Loucy (cell line): ENCODE measurements at regions not wholly inside any gene's neighbourhood (a gene's known extent, or its start where the extent isn't known, plus 50 kb on each side); places are given as distances from the start of the nearest gene placed in this dataset.

Experiments
- H2AFZ ChIP-seq: fragments of 200-600 bp; sonication (generic); 2 replicates; pipeline ENCODE4 v1.6.0; 2016; ENCODE audit warnings: antibody characterized with exemption, mild to moderate bottlenecking, low read length, moderate library complexity
- H3F3A ChIP-seq: fragments of 200-600 bp; 2 replicates; pipeline ENCODE4 v1.6.0; 2016; ENCODE audit warnings: antibody characterized with exemption, low read depth, mild to moderate bottlenecking
- H3K27me3 ChIP-seq: fragments of 200-600 bp; sonication (generic); 2 replicates; pipeline ENCODE4 v1.6.1; 2014; ENCODE audit warnings: low read length, mild to moderate bottlenecking; ENCODE audit not compliant: insufficient read depth, poor library complexity, severe bottlenecking
- H3K36me3 ChIP-seq: fragments of 200-600 bp; sonication (generic); 2 replicates; pipeline ENCODE4 v1.6.1; 2016; ENCODE audit warnings: low read length; ENCODE audit not compliant: insufficient read depth
- H3K4me1 ChIP-seq: fragments of 200-600 bp; sonication (generic); 2 replicates; pipeline ENCODE4 v1.5.1; 2014; ENCODE audit warnings: low read length, mild to moderate bottlenecking; ENCODE audit not compliant: insufficient read depth, poor library complexity, severe bottlenecking
- H3K4me2 ChIP-seq: fragments of 200-600 bp; sonication (generic); 2 replicates; pipeline ENCODE4 v1.6.0; 2014; ENCODE audit warnings: antibody characterized with exemption, low read length, low read depth, mild to moderate bottlenecking; ENCODE audit not compliant: poor library complexity, severe bottlenecking
- H3K4me3 ChIP-seq: fragments of 200-600 bp; sonication (generic); 2 replicates; pipeline ENCODE4 v1.5.1; 2014; ENCODE audit warnings: low read length, mild to moderate bottlenecking, mixed read lengths; ENCODE audit not compliant: poor library complexity, severe bottlenecking
- H3K79me2 ChIP-seq: fragments of 200-600 bp; sonication (generic); 2 replicates; pipeline ENCODE4 v1.6.1; 2014; ENCODE audit warnings: low read length; ENCODE audit not compliant: insufficient read depth
- H3K9ac ChIP-seq: fragments of 200-600 bp; sonication (generic); 2 replicates; pipeline ENCODE4 v1.6.0; 2014; ENCODE audit warnings: mild to moderate bottlenecking, low read depth, low read length, moderate library complexity; ENCODE audit not compliant: poor library complexity, severe bottlenecking
- H3K9me2 ChIP-seq: fragments of 200-600 bp; sonication (generic); replicated peaks from 2 replicates; pipeline ENCODE4 v1.6.1; 2016; ENCODE audit warnings: low read depth, low read length, mixed read lengths
- H3K9me3 ChIP-seq: fragments of 200-600 bp; sonication (generic); 2 replicates; pipeline ENCODE4 v1.6.1; 2014; ENCODE audit warnings: mild to moderate bottlenecking, antibody characterized with exemption, low read length, low read depth; ENCODE audit not compliant: insufficient read depth
- H4K20me1 ChIP-seq: fragments of 200-600 bp; sonication (generic); 2 replicates; pipeline ENCODE4 v1.6.0; 2014; ENCODE audit warnings: antibody characterized with exemption, low read length, mild to moderate bottlenecking; ENCODE audit not compliant: insufficient read depth, poor library complexity, severe bottlenecking
- EZH2phosphoT487 ChIP-seq: fragments of 200-600 bp; IDR thresholded peaks from 2 replicates; pipeline ENCODE4 v1.6.1; 2018; ENCODE audit warnings: antibody characterized with exemption, mild to moderate bottlenecking, moderate library complexity, borderline replicate concordance
- TF ChIP-seq, protein P1 (sequence below): fragments of 200-600 bp; sonication (generic); conservative IDR thresholded peaks from 2 replicates; pipeline ENCODE4 v1.5.1; 2014; ENCODE audit warnings: mild to moderate bottlenecking, antibody characterized with exemption, low read length

DNA sequence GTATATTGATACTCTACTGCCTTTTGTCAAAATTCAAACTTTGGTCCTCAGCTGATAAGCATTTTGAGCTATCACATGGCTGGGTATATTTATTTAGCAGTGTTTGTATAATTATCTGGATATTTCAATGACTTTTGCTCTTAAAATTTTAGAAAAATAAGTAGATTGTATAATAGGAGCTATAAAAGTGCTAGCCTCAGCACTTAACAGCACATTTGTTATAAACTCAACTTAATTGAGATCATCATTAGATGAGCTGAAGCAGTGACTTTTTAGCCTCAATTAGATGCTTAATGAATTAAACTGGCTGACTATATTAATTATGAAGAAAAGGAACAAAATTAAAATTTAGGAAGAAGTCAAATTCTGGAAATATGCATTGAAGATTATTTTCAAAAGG, 429.9 kb downstream of the DYNC2H1 start:
- TF ChIP-seq, protein P1, sequence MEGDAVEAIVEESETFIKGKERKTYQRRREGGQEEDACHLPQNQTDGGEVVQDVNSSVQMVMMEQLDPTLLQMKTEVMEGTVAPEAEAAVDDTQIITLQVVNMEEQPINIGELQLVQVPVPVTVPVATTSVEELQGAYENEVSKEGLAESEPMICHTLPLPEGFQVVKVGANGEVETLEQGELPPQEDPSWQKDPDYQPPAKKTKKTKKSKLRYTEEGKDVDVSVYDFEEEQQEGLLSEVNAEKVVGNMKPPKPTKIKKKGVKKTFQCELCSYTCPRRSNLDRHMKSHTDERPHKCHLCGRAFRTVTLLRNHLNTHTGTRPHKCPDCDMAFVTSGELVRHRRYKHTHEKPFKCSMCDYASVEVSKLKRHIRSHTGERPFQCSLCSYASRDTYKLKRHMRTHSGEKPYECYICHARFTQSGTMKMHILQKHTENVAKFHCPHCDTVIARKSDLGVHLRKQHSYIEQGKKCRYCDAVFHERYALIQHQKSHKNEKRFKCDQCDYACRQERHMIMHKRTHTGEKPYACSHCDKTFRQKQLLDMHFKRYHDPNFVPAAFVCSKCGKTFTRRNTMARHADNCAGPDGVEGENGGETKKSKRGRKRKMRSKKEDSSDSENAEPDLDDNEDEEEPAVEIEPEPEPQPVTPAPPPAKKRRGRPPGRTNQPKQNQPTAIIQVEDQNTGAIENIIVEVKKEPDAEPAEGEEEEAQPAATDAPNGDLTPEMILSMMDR, result no peak
- no peak for TF ChIP-seq EZH2phosphoT487
- H3K4me3 ChIP-seq, result no peak overlapping the region
- H4K20me1 ChIP-seq, result no peaks in the 10 kb centered on the region

DNA sequence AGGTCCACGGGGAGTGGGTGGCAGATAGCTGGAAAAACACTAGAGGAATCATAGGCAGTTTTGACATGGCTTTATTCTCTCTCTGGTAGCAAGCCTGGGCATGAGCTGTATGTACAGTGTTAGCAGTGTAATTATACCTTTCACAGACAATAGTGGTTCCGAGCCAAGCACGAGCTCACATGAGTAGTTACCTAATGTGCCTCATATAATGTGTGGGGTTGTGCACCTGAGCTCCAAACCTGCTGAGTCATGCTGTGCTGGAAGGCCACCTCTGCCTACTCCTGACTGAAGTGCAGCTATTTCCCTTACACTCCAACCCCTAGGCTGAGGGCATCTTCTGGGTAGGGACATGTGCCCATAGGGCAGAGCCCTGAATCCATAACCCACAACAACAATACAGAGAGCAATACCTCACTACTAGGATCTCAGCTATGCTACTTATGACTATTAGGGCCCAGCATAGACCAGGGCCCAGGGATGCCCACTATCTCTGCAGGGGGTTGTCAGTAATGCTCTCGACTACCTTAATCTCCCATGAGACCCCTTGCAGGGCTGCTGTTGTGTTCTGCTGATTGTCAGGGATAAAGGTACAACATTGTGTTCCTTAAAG, 432.1 kb downstream of the DYNC2H1 start:
- H3K4me3 ChIP-seq, result no peak overlapping the region
- TF ChIP-seq, protein P1, result no peak
- no peak for TF ChIP-seq EZH2phosphoT487

More for the DNA sequence above, 429.9 kb downstream of the DYNC2H1 start:
- no peaks in the 10 kb centered on the region for H3K9me2 ChIP-seq
- H2AFZ ChIP-seq, result no peak overlapping the region
- H3F3A ChIP-seq, result no peaks in the 10 kb centered on the region
- H3K27me3 ChIP-seq, result no peaks in the 10 kb centered on the region
- H3K4me1 ChIP-seq, result peaks cover 23% of the 10 kb centered on the region
- no peaks in the 10 kb centered on the region for H3K36me3 ChIP-seq
- no peak overlapping the region for H3K9ac ChIP-seq
- H3K79me2 ChIP-seq, result no peaks in the 10 kb centered on the region
- H3K4me2 ChIP-seq, result no peak overlapping the region
- H3K9me3 ChIP-seq, result peaks cover 8% of the 10 kb centered on the region; the same call in 1 of the 2 replicates

DNA sequence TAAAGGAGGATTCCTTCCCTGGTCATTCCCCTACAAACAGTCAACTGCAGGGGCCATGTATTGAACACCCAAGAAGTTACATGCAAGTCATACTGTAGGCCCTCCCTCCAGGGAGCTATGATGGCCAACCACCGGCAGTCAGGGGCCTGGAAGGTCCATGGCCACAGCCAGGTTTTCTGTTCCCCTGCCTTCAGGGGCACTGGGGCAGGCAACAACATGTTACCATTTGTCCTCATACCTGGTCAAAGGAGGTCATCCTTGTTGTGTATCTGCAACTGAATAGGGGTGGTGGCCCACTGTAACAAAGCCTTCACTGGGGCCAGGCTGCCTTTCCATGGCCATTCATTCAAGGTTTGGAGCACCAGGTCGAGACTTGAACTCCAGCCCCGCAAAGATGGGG, 433.6 kb downstream of the DYNC2H1 start:
- Histone ChIP-seq H4K20me1 (no peaks in the 10 kb centered on the region), H3K79me2 (no peaks in the 10 kb centered on the region), H3K36me3 (no peaks in the 10 kb centered on the region), H3K9ac (no peak overlapping the region), H3K4me2 (no peak overlapping the region), H3K4me3 (no peak overlapping the region), H3K9me2 (no peaks in the 10 kb centered on the region), H3F3A (no peaks in the 10 kb centered on the region), H3K4me1 (peaks cover 4% of the 10 kb centered on the region), H3K27me3 (no peaks in the 10 kb centered on the region), H3K9me3 (peaks cover 8% of the 10 kb centered on the region; the same call in 1 of the 2 replicates), H2AFZ (no peak overlapping the region)
- TF ChIP-seq EZH2phosphoT487, result no peak
- TF ChIP-seq, protein P1, result no peak

More for the DNA sequence above, 432.1 kb downstream of the DYNC2H1 start:
- Histone ChIP-seq H3K9me3 (peaks cover 8% of the 10 kb centered on the region; the same call in 1 of the 2 replicates), H3K4me1 (peaks cover 19% of the 10 kb centered on the region), H3K79me2 (no peaks in the 10 kb centered on the region), H3K4me2 (no peak overlapping the region), H2AFZ (no peak overlapping the region), H3F3A (no peaks in the 10 kb centered on the region), H4K20me1 (no peaks in the 10 kb centered on the region), H3K9ac (no peak overlapping the region), H3K36me3 (no peaks in the 10 kb centered on the region), H3K9me2 (no peaks in the 10 kb centered on the region), H3K27me3 (no peaks in the 10 kb centered on the region)
